Bone marrow (tissue), 2 donors: ENCODE measurements at regions not wholly inside any gene's neighbourhood (a gene's known extent, or its start where the extent isn't known, plus 50 kb on each side); places are given as distances from the start of the nearest gene placed in this dataset.
A peak's percentile ranks its signal among the peaks of the same experiment; 100 is the strongest.
"Not testable (repeated sequence)": the region's sequence is repeated elsewhere in the genome, so short reads cannot be mapped to it uniquely, and the experiment has no call there.

Experiments
- DNase-seq, 2 donors: peaks; one replicate each; lab custom pipeline; 2025; lab: John Stamatoyannopoulos, UW

- no peak for DNase-seq
Observed at GRCh38 chr7:16089801-16090200, 331.5 kb downstream of the CRPPA start.

GRCh38 chr7:16089191-16089590 lies 332.1 kb downstream of the CRPPA start:
- DNase-seq = no peak

- DNase-seq = no peak
Observed at GRCh38 chr7:16086743-16087142, 334.6 kb downstream of the CRPPA start.

- DNase-seq = not testable (repeated sequence)
Observed at GRCh38 chr7:16085780-16086179, 335.6 kb downstream of the CRPPA start.

- DNase-seq = no peak
Observed at GRCh38 chr7:16084875-16085274, 336.5 kb downstream of the CRPPA start.

GRCh38 chr7:16084370-16084769 lies 337.0 kb downstream of the CRPPA start:
- DNase-seq = no peak

GRCh38 chr7:16083931-16084330 lies 337.4 kb downstream of the CRPPA start:
- no peak for DNase-seq

- DNase-seq = no peak
Observed at GRCh38 chr7:16080131-16080530, 341.2 kb downstream of the CRPPA start.

GRCh38 chr7:16079723-16080122 lies 341.6 kb downstream of the CRPPA start:
- no peak for DNase-seq

GRCh38 chr7:16078076-16078952 lies 343.0 kb downstream of the CRPPA start:
- DNase-seq = peak in 1 of 2 donors; percentile 35

- peak in 1 of 2 donors; percentile 39 for DNase-seq
Observed at GRCh38 chr7:16071246-16071857, 350.0 kb downstream of the CRPPA start.

GRCh38 chr7:16070806-16071205 lies 350.5 kb downstream of the CRPPA start:
- DNase-seq = no peak

GRCh38 chr7:16069998-16070397 lies 351.3 kb downstream of the CRPPA start:
- DNase-seq = no peak

GRCh38 chr7:16068183-16068582 lies 353.2 kb downstream of the CRPPA start:
- DNase-seq = no peak

GRCh38 chr7:16067711-16068110 lies 353.6 kb downstream of the CRPPA start:
- no peak for DNase-seq

GRCh38 chr7:16066805-16067459 lies 354.4 kb downstream of the CRPPA start:
- no peak for DNase-seq

- DNase-seq = no peak
Observed at GRCh38 chr7:16065939-16066338, 355.4 kb downstream of the CRPPA start.

- no peak for DNase-seq
Observed at GRCh38 chr7:16063716-16064675, 357.3 kb downstream of the CRPPA start.

- DNase-seq = peak in 1 of 2 donors; percentile 31
Observed at GRCh38 chr7:16063221-16063620, 358.1 kb downstream of the CRPPA start.

- no peak for DNase-seq
Observed at GRCh38 chr7:16062269-16062668, 359.1 kb downstream of the CRPPA start.

- DNase-seq = no peak
Observed at GRCh38 chr7:16061630-16062029, 359.7 kb downstream of the CRPPA start.

GRCh38 chr7:16061011-16061410 lies 360.3 kb downstream of the CRPPA start:
- no peak for DNase-seq
